ENCODE measurements at regions not wholly inside any gene's neighbourhood (a gene's known extent, or its start where the extent isn't known, plus 50 kb on each side); places are given as distances from the start of the nearest gene placed in this dataset.

- Histone ChIP-seq H2AFZ (ENCODE audit: low read length) (no peak overlapping the region), H3K18ac (ENCODE audit: extremely low read depth, low read length) (no peak overlapping the region)
- 84% methylated on average over 4 of the region's 4 CpGs; no CpG with 5 or more reads in 1 of the 2 experiments for WGBS, 2 experiments (ENCODE audit: extremely low coverage in 1 of 2, insufficient coverage in 1 of 2, insufficient read length in 1 of 2, insufficient replicate concordance in 2 of 2, low coverage in 1 of 2, low lambda C conversion rate in 2 of 2, missing lambda C conversion rate in 1 of 2)
- no peak for TF ChIP-seq JUN (IDR thresholded peaks at IDR 0.05; ENCODE audit: low read depth, low read length)
- TF ChIP-seq SIN3A (conservative IDR thresholded peaks at IDR 0.05 in 1 of 2, IDR thresholded peaks at IDR 0.05 in 1 of 2; ENCODE audit: low read depth in 1 of 2, low read length in 2 of 2): no peak
- no peak for TF ChIP-seq CREB1 (IDR thresholded peaks at IDR 0.05)
- no peak for TF ChIP-seq MAFK (IDR thresholded peaks at IDR 0.05; ENCODE audit: low read depth, low read length)
- TF ChIP-seq SAP30 (IDR thresholded peaks at IDR 0.05; ENCODE audit: insufficient read depth, insufficient replicate concordance, low read length): no peak
- no peak for TF ChIP-seq RXRA (IDR thresholded peaks at IDR 0.05; ENCODE audit: insufficient read depth, low read depth, low read length)
- no peak for TF ChIP-seq POU5F1 (IDR thresholded peaks at IDR 0.05; ENCODE audit: low read depth, low read length)
- TF ChIP-seq POLR2A (IDR thresholded peaks at IDR 0.05; ENCODE audit: control extremely low read depth in 1 of 2, low read depth in 2 of 2, low read length in 2 of 2): no peak
- no peak for TF ChIP-seq PHF8 (conservative IDR thresholded peaks at IDR 0.05; ENCODE audit: low read depth, low read length)
- no peak for TF ChIP-seq KDM1A (IDR thresholded peaks at IDR 0.05; ENCODE audit: borderline replicate concordance, low read length)
- no peak for TF ChIP-seq SIX5 (IDR thresholded peaks at IDR 0.05; ENCODE audit: low read depth, low read length)
- no peak for TF ChIP-seq NRF1 (IDR thresholded peaks at IDR 0.05; ENCODE audit: low read depth, low read length)
- TF ChIP-seq YY1 (IDR thresholded peaks at IDR 0.05; ENCODE audit: low read depth, low read length): no peak
- TF ChIP-seq EP300 (IDR thresholded peaks at IDR 0.05; ENCODE audit: borderline replicate concordance in 1 of 2, low read depth in 2 of 2, low read length in 2 of 2): no peak
- no peak for TF ChIP-seq RAD21 (IDR thresholded peaks at IDR 0.05 in 1 of 2, conservative IDR thresholded peaks at IDR 0.05 in 1 of 2; ENCODE audit: low read depth in 2 of 2, low read length in 2 of 2)
Observed at GRCh38 chr11:134696455-134696854, 284.4 kb upstream of the B3GAT1 start.

More at GRCh38 chr11:134696455-134696854, 284.4 kb upstream of the B3GAT1 start:
- H2BK20ac ChIP-seq (ENCODE audit: low read length): no peak overlapping the region
- no peaks in the 10 kb centered on the region for H3K36me3 ChIP-seq (ENCODE audit: control insufficient read depth in 2 of 4, insufficient read depth in 4 of 4, low read length in 3 of 4)
- no peak for FAIRE-seq
- H3K79me2 ChIP-seq (ENCODE audit: control insufficient read depth in 1 of 2, insufficient read depth in 2 of 2, low read length in 2 of 2): no peaks in the 10 kb centered on the region
- POLR2A ChIA-PET (ENCODE audit: partially characterized antibody): no interaction called here
- no peak overlapping the region for H4K91ac ChIP-seq (replicated peaks; ENCODE audit: insufficient read length, low read length)
- H3K27ac ChIP-seq (ENCODE audit: low read depth, low read length): no peak overlapping the region
- H3K4ac ChIP-seq (replicated peaks; ENCODE audit: insufficient read length, low read depth, low read length): no peak overlapping the region
- no peaks in the 10 kb centered on the region for H3K9me3 ChIP-seq (ENCODE audit: insufficient read depth in 2 of 2, low read depth in 1 of 2, low read length in 1 of 2)
- H3K79me1 ChIP-seq (ENCODE audit: low read depth, low read length): no peaks in the 10 kb centered on the region
- no peak overlapping the region for H2AK5ac ChIP-seq (ENCODE audit: low read depth, low read length)
- no peak overlapping the region for H2BK5ac ChIP-seq (ENCODE audit: low read depth, low read length)
- no peak overlapping the region for H4K8ac ChIP-seq (ENCODE audit: extremely low read depth, insufficient read depth, low read length)
- H2BK15ac ChIP-seq (ENCODE audit: low read length): no peak overlapping the region
- H2BK120ac ChIP-seq (replicated peaks; ENCODE audit: low read depth, low read length): no peak overlapping the region
- H4K5ac ChIP-seq (ENCODE audit: insufficient read length, low read depth, low read length): no peak overlapping the region
- no peaks in the 10 kb centered on the region for H3K23me2 ChIP-seq (ENCODE audit: low read depth, low read length)
- H3K23ac ChIP-seq (ENCODE audit: insufficient read length): no peak overlapping the region
- H3K9ac ChIP-seq (replicated peaks in 1 of 4; ENCODE audit: extremely low read depth in 1 of 4, low read depth in 3 of 4, low read length in 3 of 4): no peak overlapping the region
- H4K20me1 ChIP-seq (replicated peaks in 1 of 2; ENCODE audit: control insufficient read depth in 1 of 2, insufficient read depth in 2 of 2, low read length in 2 of 2): no peaks in the 10 kb centered on the region
- H3K4me2 ChIP-seq (ENCODE audit: insufficient read depth in 1 of 2, low read depth in 2 of 2, low read length in 2 of 2): no peak overlapping the region
- no peak overlapping the region for H3K4me3 ChIP-seq (ENCODE audit: extremely low read depth in 1 of 4, insufficient read depth in 2 of 4, low read depth in 3 of 4, low read length in 4 of 4)
- DNase-seq (ENCODE audit: low read depth in 1 of 2, low spot score in 2 of 2): no peak
- no peak overlapping the region for H3K14ac ChIP-seq (ENCODE audit: insufficient read length)
- CTCF ChIA-PET (ENCODE audit: partially characterized antibody): interaction anchor here (0.8 to 0.9 kb wide), 2 partner anchors 10 to 184 kb away, joined by 3 to 4 read pairs; no protein-coding TSS in a partner anchor
- no peak overlapping the region for H2BK12ac ChIP-seq (ENCODE audit: low read depth, low read length)
- H3K4me1 ChIP-seq (replicated peaks in 1 of 4; ENCODE audit: control insufficient read depth in 3 of 4, insufficient read depth in 4 of 4, low read length in 3 of 4): no peaks in the 10 kb centered on the region
- no peak overlapping the region for H3K56ac ChIP-seq (replicated peaks; ENCODE audit: insufficient read length, low read depth, low read length)
- 0 out of 7 replicates have a peak, but pooled peaks cover 0 to 2% (median 0%) of the 10 kb centered on the region in 4 experiments for H3K27me3 ChIP-seq (replicated peaks in 1 of 4; ENCODE audit: control insufficient read depth in 3 of 4, extremely low read depth in 1 of 4, insufficient read depth in 3 of 4, low read length in 3 of 4)
